IMR-90 (cell line): ENCODE measurements at regions not wholly inside any gene's neighbourhood (a gene's known extent, or its start where the extent isn't known, plus 50 kb on each side); places are given as distances from the start of the nearest gene placed in this dataset.

ENCODE experiments used
- ATAC-seq: fragments of 200-7000 bp; cut with Tn5 transposase; 2 replicates; pipeline ENCODE4 v1.9.1; 2020; ENCODE audit warnings: low read depth, mild to moderate bottlenecking, moderate library complexity
- BruUV-seq: library from RNA; stranded (reverse); fragments of 400-500 nt; replicated peaks from 2 replicates; lab custom pipeline; 2021; lab: Mats Ljungman, UMichigan
- CTCF ChIA-PET: fragments of 300-600 bp; formaldehyde crosslinking; extraction: SDS; loops from one replicate; lab custom pipeline; 2021; ENCODE audit warnings: antibody characterized with exemption; lab: Yijun Ruan, JAX
- POLR2A ChIA-PET: fragments of 300-600 bp; sonication (Branson Sonifier 250); formaldehyde crosslinking; loops from one replicate; lab custom pipeline; 2022; ENCODE audit warnings: antibody characterized with exemption; ENCODE audit not compliant: unreplicated experiment; lab: Charles Lee
- DNase-seq: peaks from one replicate; pipeline ENCODE4 v3.0.0; 2013
- H2AFZ ChIP-seq: replicated peaks from 2 replicates; pipeline ENCODE3; 2013; ENCODE audit warnings: low read length, mild to moderate bottlenecking; ENCODE audit not compliant: poor library complexity
- H2AK5ac ChIP-seq: 2 replicates; pipeline ENCODE4 v1.6.1; 2013; ENCODE audit warnings: low read depth, low read length, inconsistent platforms
- H2AK9ac ChIP-seq: replicated peaks from 2 replicates; pipeline ENCODE3; 2013; ENCODE audit warnings: mild to moderate bottlenecking, low read depth, low read length, moderate library complexity; ENCODE audit not compliant: poor library complexity
- H2BK120ac ChIP-seq: 2 replicates; pipeline ENCODE4 v1.6.1; 2013; ENCODE audit warnings: low read depth, low read length, inconsistent platforms
- H2BK15ac ChIP-seq: 3 replicates; pipeline ENCODE4 v1.6.1; 2013; ENCODE audit warnings: low read depth, low read length, inconsistent platforms
- H2BK20ac ChIP-seq: 2 replicates; pipeline ENCODE4 v1.6.1; 2013; ENCODE audit warnings: low read depth, mild to moderate bottlenecking, inconsistent platforms, low read length, moderate library complexity
- H2BK5ac ChIP-seq: 2 replicates; pipeline ENCODE4 v1.6.1; 2013; ENCODE audit warnings: mild to moderate bottlenecking, low read depth, low read length, inconsistent platforms; ENCODE audit not compliant: poor library complexity, severe bottlenecking
- H3K14ac ChIP-seq: replicated peaks from 2 replicates; pipeline ENCODE4 v1.6.1; 2013; ENCODE audit warnings: low read depth, low read length, inconsistent platforms
- H3K18ac ChIP-seq: 2 replicates; pipeline ENCODE4 v1.6.1; 2013; ENCODE audit warnings: low read depth, low read length, control low read depth
- H3K23ac ChIP-seq: 2 replicates; pipeline ENCODE4 v1.6.1; 2013; ENCODE audit warnings: low read depth, low read length, inconsistent platforms
- H3K27ac ChIP-seq: 2 replicates; pipeline ENCODE4 v1.5.1; 2013; ENCODE audit warnings: mild to moderate bottlenecking, control low read depth, low read length; ENCODE audit not compliant: insufficient read depth
- H3K27me3 ChIP-seq: 2 replicates; pipeline ENCODE4 v1.6.1; 2013; ENCODE audit warnings: low read length; ENCODE audit not compliant: control insufficient read depth, insufficient read depth
- H3K36me3 ChIP-seq: 2 replicates; pipeline ENCODE4 v1.6.1; 2013; ENCODE audit warnings: low read length, mixed read lengths; ENCODE audit not compliant: control insufficient read depth, insufficient read depth
- H3K4ac ChIP-seq: 2 replicates; pipeline ENCODE4 v1.6.1; 2013; ENCODE audit warnings: low read depth, low read length, inconsistent platforms
- H3K4me1 ChIP-seq: 2 replicates; pipeline ENCODE4 v1.6.1; 2013; ENCODE audit warnings: low read length, mixed read lengths; ENCODE audit not compliant: control insufficient read depth, insufficient read depth
- H3K4me2 ChIP-seq: 2 replicates; pipeline ENCODE4 v1.6.1; 2013; ENCODE audit warnings: low read depth, mild to moderate bottlenecking, control low read depth, low read length, moderate library complexity
- H3K4me3 ChIP-seq: 2 replicates; pipeline ENCODE4 v1.5.1; 2013; ENCODE audit warnings: low read depth, mild to moderate bottlenecking, control low read depth, low read length, moderate library complexity; ENCODE audit not compliant: insufficient read depth
- H3K56ac ChIP-seq: 2 replicates; pipeline ENCODE4 v1.6.1; 2013; ENCODE audit warnings: low read length, inconsistent platforms; ENCODE audit not compliant: insufficient read depth; ENCODE audit errors: extremely low read depth
- H3K79me1 ChIP-seq, 2 experiments: 2 replicates each; pipeline ENCODE4 v1.6.1; 2013; ENCODE audit warnings: low read length in 2 of 2, inconsistent platforms in 1 of 2, low read depth in 1 of 2
- H3K9ac ChIP-seq: 2 replicates; pipeline ENCODE4 v1.6.1; 2013; ENCODE audit warnings: low read depth, low read length, control low read depth
- H3K9me1 ChIP-seq: 2 replicates; pipeline ENCODE4 v1.6.1; 2013; ENCODE audit warnings: low read length, inconsistent platforms; ENCODE audit not compliant: insufficient read depth
- H3K9me3 ChIP-seq: 2 replicates; pipeline ENCODE4 v1.6.1; 2013; ENCODE audit warnings: low read length; ENCODE audit not compliant: control insufficient read depth, insufficient read depth
- H4K20me1 ChIP-seq: 2 replicates; pipeline ENCODE4 v1.6.1; 2013; ENCODE audit warnings: low read length, inconsistent platforms; ENCODE audit not compliant: insufficient read depth
- H4K5ac ChIP-seq: 2 replicates; pipeline ENCODE4 v1.6.1; 2013; ENCODE audit warnings: mild to moderate bottlenecking, low read depth, low read length, control low read depth
- H4K8ac ChIP-seq, 2 experiments: 2 replicates each; pipeline ENCODE4 v1.6.1; 2013; ENCODE audit warnings: low read depth in 2 of 2, low read length in 2 of 2, control low read depth in 1 of 2, inconsistent platforms in 1 of 2
- H4K91ac ChIP-seq: 2 replicates; pipeline ENCODE4 v1.6.1; 2013; ENCODE audit warnings: low read depth, low read length, inconsistent platforms; ENCODE audit not compliant: insufficient read depth
- BHLHE40 ChIP-seq: fragments of 150-350 bp; IDR thresholded peaks from 2 replicates; pipeline ENCODE4 v1.6.1; 2016; ENCODE audit warnings: mild to moderate bottlenecking, low read depth, low read length
- CEBPB ChIP-seq: IDR thresholded peaks from 2 replicates; pipeline ENCODE4 v1.6.1; 2012; ENCODE audit warnings: low read depth, low read length, improper control_type of control experiment
- CHD1 ChIP-seq: IDR thresholded peaks from 2 replicates; pipeline ENCODE4 v1.6.1; 2012; ENCODE audit warnings: low read depth, low read length, improper control_type of control experiment
- ELK1 ChIP-seq: fragments of 150-350 bp; IDR thresholded peaks from 2 replicates; pipeline ENCODE4 v1.6.1; 2016; ENCODE audit warnings: low read depth, mild to moderate bottlenecking, low read length, moderate library complexity, borderline replicate concordance
- FOS ChIP-seq: fragments of 150-350 bp; IDR thresholded peaks from 2 replicates; pipeline ENCODE4 v1.6.1; 2016; ENCODE audit warnings: low read depth, low read length
- MAFK ChIP-seq: IDR thresholded peaks from 2 replicates; pipeline ENCODE4 v1.6.1; 2012; ENCODE audit warnings: low read depth, low read length, improper control_type of control experiment
- MAZ ChIP-seq: IDR thresholded peaks from 2 replicates; pipeline ENCODE4 v1.6.1; 2012; ENCODE audit warnings: low read depth, mild to moderate bottlenecking, low read length, improper control_type of control experiment, moderate library complexity, borderline replicate concordance
- NFE2L2 ChIP-seq: fragments of 150-350 bp; IDR thresholded peaks from 2 replicates; pipeline ENCODE4 v1.6.1; 2016; ENCODE audit warnings: low read depth, mild to moderate bottlenecking, low read length
- POLR2A ChIP-seq: IDR thresholded peaks from 2 replicates; pipeline ENCODE4 v1.6.1; 2012; ENCODE audit warnings: mild to moderate bottlenecking, low read depth, low read length
- RAD21 ChIP-seq: IDR thresholded peaks from 2 replicates; pipeline ENCODE4 v1.6.1; 2012; ENCODE audit warnings: low read length, improper control_type of control experiment
- RCOR1 ChIP-seq: IDR thresholded peaks from 2 replicates; pipeline ENCODE4 v1.6.1; 2012; ENCODE audit warnings: mild to moderate bottlenecking, low read length, improper control_type of control experiment; ENCODE audit not compliant: insufficient replicate concordance
- RFX5 ChIP-seq: IDR thresholded peaks from 2 replicates; pipeline ENCODE4 v1.8.0; 2012; ENCODE audit warnings: low read depth, mild to moderate bottlenecking, low read length, moderate library complexity
- SMC3 ChIP-seq: fragments of 150-350 bp; IDR thresholded peaks from 2 replicates; pipeline ENCODE4 v1.6.1; 2016; ENCODE audit warnings: low read depth, mild to moderate bottlenecking, antibody characterized with exemption, low read length, moderate library complexity
- WGBS, 2 experiments: methylation state at CpG; one replicate each; pipeline versions ENCODE4 v1.1.5 to v1.1.7; 2013; ENCODE audit warnings: missing lambda C conversion rate in 2 of 2; ENCODE audit not compliant: insufficient read length in 1 of 2; ENCODE audit errors: extremely low coverage in 2 of 2; 5-methylcytosine and 5-hydroxymethylcytosine counted together
- dilution Hi-C: fragments of 300-500 bp; cut with HindIII; formaldehyde crosslinking; loops from one replicate; pipeline ENCODE4 v1.14.3; 2018; ENCODE audit warnings: low sequenced_read_pairs; ENCODE audit not compliant: unreplicated experiment
- in situ Hi-C: fragments of 300-500 bp; cut with MboI; formaldehyde crosslinking; loops from 3 replicates; pipeline ENCODE4 v1.14.3; 2019; ENCODE audit warnings: low sequenced_read_pairs, inconsistent platforms, mixed read lengths
- intact Hi-C: fragments of 100-400 bp; cut with micrococcal nuclease; formaldehyde crosslinking; loops from 2 replicates; pipeline ENCODE4 v1.10.0; 2022
- TF ChIP-seq, protein P1 (sequence below): fragments of 150-350 bp; IDR thresholded peaks from 2 replicates; pipeline ENCODE4 v1.6.1; 2017; ENCODE audit warnings: mild to moderate bottlenecking, antibody characterized with exemption, low read length, low read depth

DNA sequence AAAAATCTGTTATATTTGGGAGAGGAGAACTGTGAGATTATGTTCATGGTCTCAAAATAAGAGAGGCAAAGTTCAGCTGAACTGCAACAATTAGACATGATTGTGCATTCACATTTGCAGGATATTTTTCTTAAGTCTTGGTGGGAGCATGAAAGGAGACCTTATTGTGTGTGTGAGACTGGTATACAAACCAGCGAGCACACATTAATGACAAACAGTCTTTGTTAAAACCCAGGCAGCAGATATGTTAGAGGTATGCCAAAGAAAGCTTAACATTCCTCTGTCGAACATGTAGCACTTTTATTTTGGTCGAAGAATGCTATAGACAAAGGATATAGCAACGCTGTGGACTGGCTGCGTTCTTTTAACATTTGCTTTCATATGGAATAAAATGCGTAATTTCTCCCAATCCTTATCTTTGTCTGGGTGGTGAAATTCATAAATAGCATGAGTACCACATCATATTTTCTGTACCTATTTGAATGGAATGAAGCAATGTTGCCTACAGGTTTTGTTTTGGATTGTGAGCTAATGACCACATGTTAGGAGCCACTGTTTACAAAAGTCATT, 88.4 kb downstream of the ICOS start:
- no peaks in the 10 kb centered on the region for H3K9me1 ChIP-seq
- no peaks in the 10 kb centered on the region for H3K36me3 ChIP-seq
- no peak overlapping the region for H4K91ac ChIP-seq
- H2BK5ac ChIP-seq, result no peak overlapping the region
- H4K8ac ChIP-seq, result no peak overlapping the region
- no peak overlapping the region for H2AK9ac ChIP-seq
- no peaks in the 10 kb centered on the region for H3K9me3 ChIP-seq
- H3K18ac ChIP-seq, result no peak overlapping the region
- H2BK20ac ChIP-seq, result no peak overlapping the region
- WGBS, 2 experiments, result no CpG with 5 or more reads among the region's 6 CpGs
- no peak overlapping the region for H2AK5ac ChIP-seq
- no peak overlapping the region for H3K4me2 ChIP-seq
- no peaks in the 10 kb centered on the region for H4K20me1 ChIP-seq
- dilution Hi-C loops, result no loop called here
- H3K4me3 ChIP-seq, result no peak overlapping the region
- H2BK120ac ChIP-seq, result no peak overlapping the region
- H3K14ac ChIP-seq, result no peak overlapping the region
- no peak for ATAC-seq
- no peak overlapping the region for H3K9ac ChIP-seq
- H3K23ac ChIP-seq, result no peak overlapping the region
- ChIA-PET CTCF (interaction anchor here (1.4 kb wide), 1 partner anchor 21 kb away, joined by 3 read pairs; no protein-coding TSS in a partner anchor), POLR2A (no interaction called here)
- no TSS peak for BruUV-seq
- H3K4ac ChIP-seq, result no peak overlapping the region
- no peak overlapping the region for H3K27ac ChIP-seq
- H3K27me3 ChIP-seq, result peaks cover 11% of the 10 kb centered on the region
- no peak for DNase-seq
- in situ Hi-C loops, result no loop called here
- intact Hi-C loops, result loop anchor here (5.0 kb wide), 1 partner anchor 1922 kb away; no protein-coding TSS in a partner anchor
- H2BK15ac ChIP-seq, result no peak overlapping the region
- no peak overlapping the region for H3K56ac ChIP-seq
- H4K5ac ChIP-seq, result no peak overlapping the region
- no peaks in the 10 kb centered on the region for H3K4me1 ChIP-seq
- H3K79me1 ChIP-seq, result no peaks in the 10 kb centered on the region
- TF ChIP-seq RFX5, result no peak
- no peak for TF ChIP-seq FOS
- no peak for TF ChIP-seq NFE2L2
- TF ChIP-seq SMC3, result no peak
- TF ChIP-seq MAZ, result no peak
- no peak for TF ChIP-seq ELK1
- no peak for TF ChIP-seq POLR2A
- no peak for TF ChIP-seq RAD21
- no peak for TF ChIP-seq CEBPB
- TF ChIP-seq RCOR1, result no peak
- no peak for TF ChIP-seq MAFK
- no peak for TF ChIP-seq CHD1
- no peak for TF ChIP-seq BHLHE40
- TF ChIP-seq, protein P1, sequence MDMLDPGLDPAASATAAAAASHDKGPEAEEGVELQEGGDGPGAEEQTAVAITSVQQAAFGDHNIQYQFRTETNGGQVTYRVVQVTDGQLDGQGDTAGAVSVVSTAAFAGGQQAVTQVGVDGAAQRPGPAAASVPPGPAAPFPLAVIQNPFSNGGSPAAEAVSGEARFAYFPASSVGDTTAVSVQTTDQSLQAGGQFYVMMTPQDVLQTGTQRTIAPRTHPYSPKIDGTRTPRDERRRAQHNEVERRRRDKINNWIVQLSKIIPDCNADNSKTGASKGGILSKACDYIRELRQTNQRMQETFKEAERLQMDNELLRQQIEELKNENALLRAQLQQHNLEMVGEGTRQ, result no peak
- no peak overlapping the region for H2AFZ ChIP-seq
